ENCODE measurements at regions not wholly inside any gene's neighbourhood (a gene's known extent, or its start where the extent isn't known, plus 50 kb on each side); places are given as distances from the start of the nearest gene placed in this dataset.

DNA sequence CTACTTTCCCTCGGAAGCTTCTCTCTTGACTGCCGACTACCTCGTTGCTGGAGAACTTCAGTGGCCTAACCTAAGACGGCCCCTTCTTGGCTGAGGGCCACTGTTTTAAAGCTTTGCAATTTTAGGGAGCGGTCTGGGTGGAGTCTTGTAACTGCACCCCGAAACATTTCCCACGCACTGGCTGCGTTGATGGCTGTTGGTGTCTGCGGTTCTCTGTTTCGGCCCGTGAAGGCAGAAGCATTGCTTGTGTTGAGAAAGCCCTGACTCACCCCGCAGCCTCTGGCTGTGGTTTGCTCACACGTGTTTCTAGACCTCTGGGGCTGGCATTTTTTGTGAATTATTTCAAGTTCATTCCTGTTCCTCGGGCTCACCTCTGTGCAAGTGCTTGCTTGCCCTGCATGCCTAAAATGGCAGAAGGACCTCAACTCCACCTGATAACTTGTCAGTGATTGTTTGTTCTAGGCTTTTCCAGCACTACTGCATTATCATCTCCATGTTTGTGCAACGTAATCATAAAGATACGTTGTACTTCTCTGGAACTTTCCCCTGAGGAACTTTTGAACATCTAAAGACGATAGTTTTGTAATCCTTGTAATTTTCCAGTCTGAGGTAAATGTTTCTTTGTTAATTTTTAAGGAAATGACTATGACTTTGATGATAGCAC lies 94.2 kb upstream of the DLX2 start:
- TF ChIP-seq, protein P1, sequence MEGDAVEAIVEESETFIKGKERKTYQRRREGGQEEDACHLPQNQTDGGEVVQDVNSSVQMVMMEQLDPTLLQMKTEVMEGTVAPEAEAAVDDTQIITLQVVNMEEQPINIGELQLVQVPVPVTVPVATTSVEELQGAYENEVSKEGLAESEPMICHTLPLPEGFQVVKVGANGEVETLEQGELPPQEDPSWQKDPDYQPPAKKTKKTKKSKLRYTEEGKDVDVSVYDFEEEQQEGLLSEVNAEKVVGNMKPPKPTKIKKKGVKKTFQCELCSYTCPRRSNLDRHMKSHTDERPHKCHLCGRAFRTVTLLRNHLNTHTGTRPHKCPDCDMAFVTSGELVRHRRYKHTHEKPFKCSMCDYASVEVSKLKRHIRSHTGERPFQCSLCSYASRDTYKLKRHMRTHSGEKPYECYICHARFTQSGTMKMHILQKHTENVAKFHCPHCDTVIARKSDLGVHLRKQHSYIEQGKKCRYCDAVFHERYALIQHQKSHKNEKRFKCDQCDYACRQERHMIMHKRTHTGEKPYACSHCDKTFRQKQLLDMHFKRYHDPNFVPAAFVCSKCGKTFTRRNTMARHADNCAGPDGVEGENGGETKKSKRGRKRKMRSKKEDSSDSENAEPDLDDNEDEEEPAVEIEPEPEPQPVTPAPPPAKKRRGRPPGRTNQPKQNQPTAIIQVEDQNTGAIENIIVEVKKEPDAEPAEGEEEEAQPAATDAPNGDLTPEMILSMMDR (IDR thresholded peaks at IDR 0.05), result no peak
- no peak for TF ChIP-seq EZH2 (IDR thresholded peaks at IDR 0.05)
- TF ChIP-seq EZH2phosphoT487 (IDR thresholded peaks at IDR 0.05), result no peak

Data from neural progenitor cell (in vitro differentiated cells).